Muscle layer of colon (tissue), 2 donors: ENCODE measurements at regions not wholly inside any gene's neighbourhood (a gene's known extent, or its start where the extent isn't known, plus 50 kb on each side); places are given as distances from the start of the nearest gene placed in this dataset.

Source experiments
- H3K27ac ChIP-seq: one replicate; pipeline ENCODE4 v1.7.0; 2013; ENCODE audit warnings: low read depth, mild to moderate bottlenecking, low read length, moderate library complexity
- H3K27me3 ChIP-seq, 2 donors: one replicate each; pipeline ENCODE4 v1.7.0; 2013; ENCODE audit warnings: low read length in 2 of 2, mild to moderate bottlenecking in 2 of 2; ENCODE audit not compliant: insufficient read depth in 2 of 2, control insufficient read depth in 1 of 2
- H3K36me3 ChIP-seq: one replicate; pipeline ENCODE4 v1.7.0; 2013; ENCODE audit warnings: mild to moderate bottlenecking, low read length; ENCODE audit not compliant: insufficient read depth
- H3K4me1 ChIP-seq: one replicate; pipeline ENCODE4 v1.7.0; 2013; ENCODE audit warnings: mild to moderate bottlenecking, low read length; ENCODE audit not compliant: insufficient read depth
- H3K4me3 ChIP-seq, 2 donors: one replicate each; pipeline ENCODE4 v1.7.0; 2013; ENCODE audit warnings: low read length in 2 of 2, low read depth in 1 of 2, mild to moderate bottlenecking in 1 of 2, moderate library complexity in 1 of 2
- H3K9ac ChIP-seq: one replicate; pipeline ENCODE4 v1.7.0; 2013; ENCODE audit warnings: low read length
- H3K9me3 ChIP-seq: one replicate; pipeline ENCODE4 v1.7.0; 2013; ENCODE audit warnings: mild to moderate bottlenecking, low read length
- donor health status: abdominal sarcoma.
- donor health status: Adenocarcinoma of cecum.

- Histone ChIP-seq H3K36me3 (no peaks in the 10 kb centered on the region), H3K27me3 (no peaks in the 10 kb centered on the region), H3K9ac (no peak overlapping the region), H3K9me3 (no peaks in the 10 kb centered on the region), H3K4me3 (no peak overlapping the region), H3K4me1 (peaks cover 17% of the 10 kb centered on the region), H3K27ac (no peak overlapping the region)
These were observed 298.5 kb upstream of the KLF6 start for GRCh38 chr10:4083509-4084003.

GRCh38 chr10:4082861-4083260 lies 297.9 kb upstream of the KLF6 start:
- Histone ChIP-seq H3K4me1 (peaks cover 17% of the 10 kb centered on the region), H3K9ac (no peak overlapping the region), H3K9me3 (no peaks in the 10 kb centered on the region), H3K27ac (no peak overlapping the region), H3K27me3 (no peaks in the 10 kb centered on the region), H3K36me3 (no peaks in the 10 kb centered on the region), H3K4me3 (no peak overlapping the region)

DNA sequence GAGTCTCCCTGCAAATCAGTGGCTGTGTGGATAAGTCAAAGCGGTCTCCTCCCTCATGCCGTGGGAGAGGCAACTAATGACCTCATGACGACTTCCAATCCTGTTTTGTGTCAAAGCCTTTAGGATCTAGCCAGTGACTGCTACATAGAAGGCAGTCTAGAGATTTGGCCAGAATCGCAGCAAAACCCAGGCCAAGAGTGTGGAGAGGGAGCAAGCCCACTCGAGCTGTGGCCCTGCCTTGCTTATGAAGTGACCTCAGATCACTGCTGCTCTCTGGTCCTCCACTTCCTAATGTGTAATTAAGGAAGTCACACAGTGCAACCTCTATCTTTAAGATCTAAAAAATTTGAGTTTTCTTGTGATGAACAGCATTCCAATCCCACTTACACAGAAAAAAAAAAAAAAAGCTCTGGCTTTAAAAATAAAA lies 296.7 kb upstream of the KLF6 start:
- no peak overlapping the region for H3K9ac ChIP-seq
- no peak overlapping the region for H3K4me3 ChIP-seq
- H3K9me3 ChIP-seq: no peaks in the 10 kb centered on the region
- no peaks in the 10 kb centered on the region for H3K27me3 ChIP-seq
- no peak overlapping the region for H3K27ac ChIP-seq
- no peaks in the 10 kb centered on the region for H3K36me3 ChIP-seq
- peaks cover 17% of the 10 kb centered on the region for H3K4me1 ChIP-seq

DNA sequence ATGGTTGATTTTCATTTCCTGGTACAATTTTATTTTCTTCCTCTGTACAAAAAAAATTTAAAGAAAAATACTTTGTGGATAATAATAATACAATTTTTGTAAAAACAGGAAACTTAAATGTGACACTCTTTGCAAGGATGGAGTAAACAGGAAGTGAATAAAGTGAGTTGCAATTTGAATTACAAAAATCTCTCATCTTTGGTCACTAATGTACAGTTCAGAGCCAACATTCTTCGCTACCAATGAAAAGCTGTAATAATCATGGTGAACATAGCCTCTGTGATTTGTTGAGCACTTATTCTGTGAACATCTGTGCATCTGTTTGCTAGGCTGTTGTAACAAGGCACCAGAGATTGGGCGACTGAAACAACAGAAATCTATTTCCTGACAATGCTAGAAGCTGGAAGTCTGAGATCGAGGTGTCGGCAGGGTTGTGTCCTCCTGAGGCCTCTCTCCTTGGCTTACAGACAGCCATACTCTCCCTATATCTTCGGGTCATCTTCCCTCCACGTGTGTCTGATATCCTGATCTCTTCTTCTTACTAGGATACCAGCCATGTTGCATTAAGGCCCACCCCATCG lies 295.3 kb upstream of the KLF6 start:
- Histone ChIP-seq H3K4me1 (peaks cover 12% of the 10 kb centered on the region), H3K9ac (no peak overlapping the region), H3K27ac (no peak overlapping the region), H3K4me3 (no peak overlapping the region), H3K27me3 (no peaks in the 10 kb centered on the region), H3K9me3 (no peaks in the 10 kb centered on the region), H3K36me3 (no peaks in the 10 kb centered on the region)

- Histone ChIP-seq H3K9ac (no peak overlapping the region), H3K4me1 (peaks cover 12% of the 10 kb centered on the region), H3K36me3 (no peaks in the 10 kb centered on the region), H3K4me3 (no peak overlapping the region), H3K27me3 (no peaks in the 10 kb centered on the region), H3K27ac (no peak overlapping the region), H3K9me3 (no peaks in the 10 kb centered on the region)
These were observed 294.8 kb upstream of the KLF6 start for GRCh38 chr10:4079803-4080202.

DNA sequence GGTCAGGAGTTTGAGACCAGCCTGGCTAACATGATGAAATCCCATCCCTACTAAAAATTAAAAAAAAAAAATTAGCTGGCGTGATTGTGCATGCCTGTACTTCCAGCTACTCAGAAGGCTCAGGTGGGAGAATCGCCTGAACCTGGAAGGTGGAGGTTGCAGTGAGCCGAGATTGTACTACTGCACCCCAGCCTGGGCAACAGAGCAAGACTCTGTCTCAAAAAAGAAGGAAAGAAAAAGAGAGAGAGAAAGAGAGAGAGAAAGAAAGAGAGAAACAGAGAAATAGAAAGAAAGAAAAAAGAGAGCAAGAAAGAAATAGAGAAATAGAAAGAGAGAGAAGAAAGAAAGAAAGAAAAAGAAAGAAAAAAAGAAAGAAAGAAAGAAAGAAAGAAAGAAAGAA lies 292.8 kb upstream of the KLF6 start:
- no peak overlapping the region for H3K27ac ChIP-seq
- H3K36me3 ChIP-seq: no peaks in the 10 kb centered on the region
- no peaks in the 10 kb centered on the region for H3K9me3 ChIP-seq
- H3K4me1 ChIP-seq: peaks cover 10% of the 10 kb centered on the region
- H3K9ac ChIP-seq: no peak overlapping the region
- no peaks in the 10 kb centered on the region for H3K27me3 ChIP-seq
- no peak overlapping the region for H3K4me3 ChIP-seq

DNA sequence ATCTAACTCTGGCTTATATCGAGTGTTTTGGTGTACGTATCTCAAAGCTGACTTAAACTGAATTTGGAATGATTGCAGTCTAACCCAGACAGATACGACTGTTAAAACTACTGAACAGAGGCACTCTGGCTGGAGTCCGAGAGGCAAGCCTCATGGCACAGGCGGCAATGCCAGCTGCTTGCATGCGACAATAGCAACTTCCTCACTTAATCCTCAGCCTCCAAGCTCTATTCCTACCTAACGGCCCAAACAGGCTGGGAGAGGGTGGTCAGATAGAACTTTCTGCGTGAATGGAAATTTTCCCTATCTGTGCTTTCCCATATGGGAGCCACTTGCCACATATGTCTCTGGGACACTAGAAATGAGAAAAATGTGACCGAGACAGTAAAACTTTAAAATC lies 292.0 kb upstream of the KLF6 start:
- Histone ChIP-seq H3K27ac (no peak overlapping the region), H3K36me3 (no peaks in the 10 kb centered on the region), H3K4me3 (no peak overlapping the region), H3K9me3 (no peaks in the 10 kb centered on the region), H3K9ac (no peak overlapping the region), H3K4me1 (peaks cover 10% of the 10 kb centered on the region), H3K27me3 (no peaks in the 10 kb centered on the region)

DNA sequence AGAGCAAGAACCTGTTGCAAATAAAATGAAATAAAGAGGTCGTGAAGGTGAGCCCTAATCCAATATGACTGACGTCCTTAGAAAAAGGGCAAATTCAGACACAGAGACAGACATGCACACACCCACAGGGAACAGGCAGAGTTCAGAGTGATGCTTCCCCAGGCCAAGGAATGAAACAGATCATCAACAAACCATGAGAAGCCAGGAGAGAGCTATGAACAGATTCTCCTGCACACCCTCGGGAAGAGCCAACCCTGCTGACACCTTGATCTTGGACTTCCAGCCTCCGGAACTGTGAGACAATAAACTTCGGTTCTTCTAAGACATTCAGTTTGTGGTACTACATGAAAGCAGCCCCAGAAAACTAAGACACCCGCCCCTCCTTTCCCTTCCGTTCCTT lies 290.4 kb upstream of the KLF6 start:
- Histone ChIP-seq H3K27me3 (no peaks in the 10 kb centered on the region), H3K27ac (no peak overlapping the region), H3K9me3 (no peaks in the 10 kb centered on the region), H3K36me3 (no peaks in the 10 kb centered on the region), H3K4me1 (peaks cover 10% of the 10 kb centered on the region), H3K4me3 (no peak overlapping the region), H3K9ac (no peak overlapping the region)

GRCh38 chr10:4074545-4075407 lies 289.8 kb upstream of the KLF6 start:
- no peak overlapping the region for H3K4me3 ChIP-seq
- H3K27ac ChIP-seq: no peak overlapping the region
- no peaks in the 10 kb centered on the region for H3K27me3 ChIP-seq
- H3K36me3 ChIP-seq: no peaks in the 10 kb centered on the region
- no peak overlapping the region for H3K9ac ChIP-seq
- peaks cover 10% of the 10 kb centered on the region for H3K4me1 ChIP-seq
- H3K9me3 ChIP-seq: no peaks in the 10 kb centered on the region

GRCh38 chr10:4073912-4074311 lies 288.9 kb upstream of the KLF6 start:
- H3K4me1 ChIP-seq: peaks cover 10% of the 10 kb centered on the region
- no peaks in the 10 kb centered on the region for H3K36me3 ChIP-seq
- no peaks in the 10 kb centered on the region for H3K27me3 ChIP-seq
- H3K9me3 ChIP-seq: no peaks in the 10 kb centered on the region
- no peak overlapping the region for H3K4me3 ChIP-seq
- H3K27ac ChIP-seq: no peak overlapping the region
- H3K9ac ChIP-seq: no peak overlapping the region

- H3K27me3 ChIP-seq: no peaks in the 10 kb centered on the region
- peaks cover 10% of the 10 kb centered on the region for H3K4me1 ChIP-seq
- H3K9me3 ChIP-seq: no peaks in the 10 kb centered on the region
- no peaks in the 10 kb centered on the region for H3K36me3 ChIP-seq
- H3K27ac ChIP-seq: no peak overlapping the region
- no peak overlapping the region for H3K4me3 ChIP-seq
- no peak overlapping the region for H3K9ac ChIP-seq
These were observed 286.1 kb upstream of the KLF6 start for GRCh38 chr10:4070921-4071660.
